Gastroesophageal sphincter (tissue), 4 donors: ENCODE measurements at regions not wholly inside any gene's neighbourhood (a gene's known extent, or its start where the extent isn't known, plus 50 kb on each side); places are given as distances from the start of the nearest gene placed in this dataset.
A peak's percentile ranks its signal among the peaks of the same experiment; 100 is the strongest.

Source experiments
- ATAC-seq: fragments of 150-250 bp; one replicate; pipeline ENCODE4 v1.9.1; 2016; ENCODE audit warnings: mild to moderate bottlenecking, moderate library complexity
- H3K27ac ChIP-seq, 4 donors: fragments of 200-600 bp; sonication (generic) in 3 of 4; 1 replicate in 3 of 4; 2 replicates in 1 of 4; pipeline ENCODE4 v1.5.1; 2016 to 2019
- H3K27me3 ChIP-seq: fragments of 200-600 bp; sonication (generic); one replicate; pipeline ENCODE4 v1.5.1; 2019
- H3K36me3 ChIP-seq, 2 donors: fragments of 200-600 bp; sonication (generic); one replicate each; pipeline ENCODE4 v1.5.1; 2019; ENCODE audit warnings: control low read depth in 1 of 2
- H3K4me1 ChIP-seq, 3 donors: fragments of 200-600 bp; sonication (generic); 1 replicate in 2 of 3; 2 replicates in 1 of 3; pipeline ENCODE4 v1.5.1; 2016 to 2019; ENCODE audit warnings: control low read depth in 2 of 3
- H3K4me3 ChIP-seq, 2 donors: fragments of 200-600 bp; sonication (generic); one replicate each; pipeline ENCODE4 v1.5.1; 2019; ENCODE audit warnings: mild to moderate bottlenecking in 1 of 2, moderate library complexity in 1 of 2
- H3K9me3 ChIP-seq, 3 donors: fragments of 200-600 bp; sonication (generic); one replicate each; pipeline ENCODE4 v1.5.1; 2017 to 2019; ENCODE audit warnings: control low read depth in 2 of 3
- CTCF ChIP-seq, 4 experiments: fragments of 200-600 bp in 2 of 4; fragments of 450-650 bp in 2 of 4; sonication (generic) in 1 of 4; IDR thresholded peaks; one replicate each; pipeline ENCODE4 v1.5.1; 2017 to 2019; ENCODE audit warnings: antibody characterized with exemption in 4 of 4, mild to moderate bottlenecking in 2 of 4, moderate library complexity in 2 of 4
- EP300 ChIP-seq: sonication (generic); formaldehyde crosslinking; IDR thresholded peaks from one replicate; pipeline ENCODE4 v1.6.1; 2017; ENCODE audit warnings: antibody characterized with exemption, mild to moderate bottlenecking
- POLR2A ChIP-seq, 2 donors: fragments of 450-650 bp; IDR thresholded peaks; one replicate each; pipeline ENCODE4 v1.6.1; 2017; ENCODE audit warnings: antibody characterized with exemption in 2 of 2, mild to moderate bottlenecking in 2 of 2, moderate library complexity in 1 of 2
- POLR2AphosphoS5 ChIP-seq: sonication (generic); formaldehyde crosslinking; IDR thresholded peaks from one replicate; pipeline ENCODE4 v1.6.1; 2017; ENCODE audit warnings: antibody characterized with exemption
- WGBS, 2 donors: methylation state at CpG; one replicate each; pipeline ENCODE4 v1.1.5; 2018; ENCODE audit warnings: low coverage in 1 of 2; 5-methylcytosine and 5-hydroxymethylcytosine counted together

- TF ChIP-seq POLR2A (IDR thresholded peaks at IDR 0.05) (no peak), EP300 (no peak), POLR2AphosphoS5 (no peak), CTCF (IDR thresholded peaks at IDR 0.05) (peak in 1 of 4 experiments; percentile 13)
- ATAC-seq = no peak
- WGBS, 2 donors = 31 to 64% methylated on average over 1 of the region's 1 CpG
- Histone ChIP-seq H3K36me3 (no peaks in the 10 kb centered on the region), H3K4me3 (no peak overlapping the region), H3K27ac (no peak overlapping the region), H3K27me3 (no peaks in the 10 kb centered on the region), H3K9me3 (peaks cover 0 to 4% (median 0%) of the 10 kb centered on the region in 3 donors), H3K4me1 (no peaks in the 10 kb centered on the region)
Observed at GRCh38 chr1:79955966-79956365, 949.4 kb upstream of the ADGRL4 start.

GRCh38 chr1:79950511-79950910 is 944.0 kb upstream of the ADGRL4 start:
- Histone ChIP-seq H3K36me3 (no peaks in the 10 kb centered on the region), H3K4me1 (no peaks in the 10 kb centered on the region), H3K4me3 (no peak overlapping the region), H3K27ac (no peak overlapping the region), H3K27me3 (no peaks in the 10 kb centered on the region), H3K9me3 (peaks cover 0 to 4% (median 0%) of the 10 kb centered on the region in 3 donors)
- WGBS, 2 donors = 80 to 87% methylated on average over 2 to 3 of the region's 3 CpGs
- no peak for ATAC-seq
- TF ChIP-seq POLR2A (IDR thresholded peaks at IDR 0.05) (no peak), EP300 (no peak)

- Histone ChIP-seq H3K27me3 (no peaks in the 10 kb centered on the region), H3K27ac (no peak overlapping the region), H3K9me3 (no peaks in the 10 kb centered on the region), H3K36me3 (no peaks in the 10 kb centered on the region), H3K4me3 (no peak overlapping the region), H3K4me1 (no peaks in the 10 kb centered on the region)
- TF ChIP-seq POLR2A (IDR thresholded peaks at IDR 0.05) (no peak), POLR2AphosphoS5 (no peak), EP300 (no peak), CTCF (IDR thresholded peaks at IDR 0.05) (no peak)
- no peak for ATAC-seq
Observed at GRCh38 chr1:79945391-79945790, 938.9 kb upstream of the ADGRL4 start.

GRCh38 chr1:79929356-79929755 is 922.8 kb upstream of the ADGRL4 start:
- Histone ChIP-seq H3K27ac (no peak overlapping the region), H3K4me3 (no peak overlapping the region), H3K4me1 (no peaks in the 10 kb centered on the region), H3K27me3 (no peaks in the 10 kb centered on the region), H3K9me3 (peaks cover 0 to under 1% (median 0%) of the 10 kb centered on the region in 3 donors), H3K36me3 (no peaks in the 10 kb centered on the region)
- ATAC-seq = no peak
- 92 to 93% methylated on average over 2 of the region's 2 CpGs for WGBS, 2 donors
- TF ChIP-seq POLR2A (IDR thresholded peaks at IDR 0.05) (no peak), EP300 (no peak), CTCF (IDR thresholded peaks at IDR 0.05) (no peak), POLR2AphosphoS5 (no peak)

GRCh38 chr1:79928901-79929300 is 922.4 kb upstream of the ADGRL4 start:
- Histone ChIP-seq H3K36me3 (no peaks in the 10 kb centered on the region), H3K27ac (no peak overlapping the region), H3K4me3 (no peak overlapping the region), H3K9me3 (peaks cover 0 to 5% (median 0%) of the 10 kb centered on the region in 3 donors), H3K27me3 (no peaks in the 10 kb centered on the region), H3K4me1 (no peaks in the 10 kb centered on the region)
- 67 to 80% methylated on average over 1 to 2 of the region's 2 CpGs for WGBS, 2 donors
- no peak for ATAC-seq
- no peak for TF ChIP-seq POLR2AphosphoS5
- no peak for TF ChIP-seq CTCF (IDR thresholded peaks at IDR 0.05)
- TF ChIP-seq POLR2A (IDR thresholded peaks at IDR 0.05) = no peak
- no peak for TF ChIP-seq EP300
